GM19043 (cell line): ENCODE measurements at regions not wholly inside any gene's neighbourhood (a gene's known extent, or its start where the extent isn't known, plus 50 kb on each side); places are given as distances from the start of the nearest gene placed in this dataset.

Experiments used
- ATAC-seq: cut with Tn5 transposase; IDR thresholded peaks from one replicate; pipeline ENCODE4 v1.9.1; 2021; ENCODE audit warnings: low read depth; ENCODE audit not compliant: unreplicated experiment

GRCh38 chr9:87307848-87308247, 189.8 kb upstream of the DAPK1 start:
- no peak for ATAC-seq

- no peak for ATAC-seq
Observed at GRCh38 chr9:87309236-87309635, 188.4 kb upstream of the DAPK1 start.

GRCh38 chr9:87310827-87311523, 186.7 kb upstream of the DAPK1 start:
- no peak for ATAC-seq

GRCh38 chr9:87319656-87320055, 178.0 kb upstream of the DAPK1 start:
- no peak for ATAC-seq

- no peak for ATAC-seq
Observed at GRCh38 chr9:87320146-87320884, 177.4 kb upstream of the DAPK1 start.

DNA sequence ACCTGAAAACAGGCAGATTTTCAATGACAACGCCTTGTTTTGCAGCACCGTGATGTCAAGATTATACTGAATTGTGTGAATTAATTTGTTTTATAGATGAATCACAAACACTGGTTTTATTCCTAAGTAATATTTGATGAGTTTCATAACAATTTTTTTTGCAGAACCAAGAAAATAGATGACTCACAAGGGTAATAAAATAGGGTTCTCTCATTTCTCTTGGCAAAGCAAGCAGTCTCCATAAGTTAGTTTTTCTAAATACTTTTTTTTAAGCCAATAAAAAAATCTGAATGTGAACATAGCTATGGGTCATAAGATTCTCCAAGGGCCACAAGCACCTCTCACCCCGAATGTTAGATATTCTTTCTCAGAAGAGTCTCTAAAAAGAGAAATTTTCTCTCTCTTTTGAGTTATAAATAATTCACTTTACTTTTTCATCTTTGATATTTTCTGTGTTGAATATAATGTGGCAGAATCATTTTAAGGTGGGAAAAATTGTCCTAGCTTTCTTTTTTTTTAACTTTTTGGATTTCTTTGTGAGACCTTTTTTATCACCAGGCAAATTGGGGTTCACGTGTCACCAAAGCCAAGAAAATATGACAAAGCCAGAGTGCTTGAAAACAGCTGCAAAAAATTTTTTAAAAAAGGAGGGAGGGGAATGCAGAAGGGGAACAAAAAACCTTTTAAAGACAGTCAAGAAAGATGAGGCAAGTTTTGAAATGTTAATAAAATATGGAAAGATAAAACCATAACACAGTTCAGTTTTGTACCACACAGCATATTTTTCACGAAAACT, 174.6 kb upstream of the DAPK1 start:
- no peak for ATAC-seq

GRCh38 chr9:87323928-87324327, 173.7 kb upstream of the DAPK1 start:
- ATAC-seq: no peak

- no peak for ATAC-seq
Observed at GRCh38 chr9:87324613-87325194, 173.0 kb upstream of the DAPK1 start.

GRCh38 chr9:87327575-87328125, 170.0 kb upstream of the DAPK1 start:
- ATAC-seq: no peak

DNA sequence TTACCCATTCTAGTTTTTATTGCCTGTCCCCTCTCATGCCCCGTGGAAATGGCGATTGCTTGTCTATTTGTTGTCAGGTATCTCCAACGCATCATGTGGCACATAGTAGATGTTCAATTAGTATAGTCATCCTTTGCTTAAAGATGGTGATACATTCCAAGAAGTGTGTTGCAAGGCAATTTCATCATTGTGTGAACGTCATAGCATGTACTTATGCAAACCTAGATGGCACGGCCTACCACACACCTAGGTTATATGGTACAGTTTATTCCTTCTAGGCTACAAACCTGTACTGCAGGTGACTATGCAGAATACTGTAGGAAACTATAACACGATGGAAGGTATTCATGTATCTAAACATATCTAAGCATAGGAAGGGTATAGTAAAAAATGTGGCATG, 163.9 kb upstream of the DAPK1 start:
- ATAC-seq: no peak

DNA sequence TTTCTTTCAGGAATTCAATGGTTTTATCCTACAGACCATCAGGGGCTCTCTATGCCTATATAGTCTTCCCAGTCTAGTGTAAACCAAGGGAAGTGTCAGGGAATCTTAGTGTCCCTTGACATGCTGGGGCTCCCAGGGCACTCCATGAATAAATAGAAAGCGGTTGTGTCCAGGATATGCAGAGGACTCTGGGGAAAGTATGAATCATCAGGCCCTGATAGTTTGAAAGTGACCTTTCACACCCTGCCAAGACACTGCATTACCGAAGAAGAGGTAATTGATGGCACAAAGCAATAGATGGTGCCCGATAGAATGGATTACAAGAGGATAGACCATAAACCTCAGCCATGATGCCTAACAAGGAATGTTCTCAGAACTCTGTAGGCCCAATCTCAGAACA, 163.3 kb upstream of the DAPK1 start:
- ATAC-seq: no peak

DNA sequence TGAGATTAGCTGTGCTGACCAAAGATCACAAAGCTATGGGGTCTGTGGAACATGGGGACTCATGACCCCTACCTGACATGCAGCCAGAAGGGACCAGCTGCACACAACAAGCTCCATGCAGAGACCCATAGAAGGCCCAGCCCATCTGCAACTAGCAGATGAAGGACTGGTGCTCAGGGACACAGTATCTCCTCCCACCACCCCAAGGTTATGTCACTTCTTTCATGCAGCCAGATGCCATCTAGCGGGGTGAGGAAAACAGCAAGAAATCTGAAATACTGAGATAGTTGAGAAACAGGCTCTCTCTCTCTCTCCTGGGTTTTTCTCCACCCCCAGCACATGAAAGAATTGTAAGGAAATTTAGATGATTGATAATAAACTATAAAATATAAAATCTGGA, 161.3 kb upstream of the DAPK1 start:
- ATAC-seq: no peak

DNA sequence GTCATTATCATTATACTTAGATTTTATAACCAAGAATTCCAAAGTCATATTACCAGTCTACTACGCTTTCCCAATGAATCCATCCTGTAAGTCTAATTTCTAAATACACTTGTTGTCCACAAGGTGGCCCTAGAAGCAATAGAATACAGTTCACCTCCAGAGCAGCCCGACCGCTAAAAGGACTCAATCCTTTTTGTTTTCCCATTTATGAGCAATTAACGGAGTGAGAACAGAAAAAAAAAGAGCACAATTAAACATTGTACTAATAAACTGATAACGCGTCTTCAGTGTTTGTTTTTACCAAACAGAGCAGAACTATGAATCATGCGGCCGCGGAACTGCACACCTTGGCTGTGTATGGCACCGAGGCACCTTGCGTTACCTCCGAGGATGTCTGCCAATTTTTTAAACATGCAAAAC, 160.7 kb upstream of the DAPK1 start:
- no peak for ATAC-seq

DNA sequence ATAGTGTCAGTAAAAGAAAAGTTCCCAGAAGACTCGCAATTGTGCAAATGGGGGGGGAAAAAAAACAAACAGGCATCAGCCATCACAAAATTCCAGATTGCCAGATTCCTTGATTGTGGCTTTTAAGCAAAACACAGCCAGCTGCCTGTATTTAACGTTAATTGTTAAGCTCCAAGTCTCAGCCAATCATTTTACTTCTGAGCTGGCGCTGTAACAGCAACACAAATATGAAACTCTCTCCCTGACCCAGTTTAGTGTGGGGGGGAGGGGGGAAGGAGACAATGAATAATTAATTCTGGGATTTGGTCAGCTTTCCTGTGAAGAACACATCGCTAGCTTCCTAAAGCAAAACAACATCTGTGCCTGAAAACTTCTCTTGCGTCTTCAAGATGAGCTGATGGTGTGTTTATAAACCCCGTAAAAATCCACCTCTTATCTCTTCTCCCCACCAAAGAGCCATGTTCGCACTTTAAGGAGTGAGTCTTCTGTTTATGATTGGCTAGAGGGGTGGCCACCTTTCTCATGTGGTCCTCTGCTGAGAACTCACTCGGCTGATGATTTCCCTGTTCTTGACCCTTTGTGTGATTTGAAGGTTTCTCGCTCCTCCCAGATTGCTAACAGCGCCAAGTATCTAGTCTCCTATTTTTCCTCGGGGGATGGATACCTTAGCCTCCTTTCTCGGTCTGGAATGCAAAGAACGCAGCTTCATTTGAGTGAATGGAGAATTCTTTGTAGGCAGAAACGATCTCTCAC, 160.2 kb upstream of the DAPK1 start:
- ATAC-seq: no peak

DNA sequence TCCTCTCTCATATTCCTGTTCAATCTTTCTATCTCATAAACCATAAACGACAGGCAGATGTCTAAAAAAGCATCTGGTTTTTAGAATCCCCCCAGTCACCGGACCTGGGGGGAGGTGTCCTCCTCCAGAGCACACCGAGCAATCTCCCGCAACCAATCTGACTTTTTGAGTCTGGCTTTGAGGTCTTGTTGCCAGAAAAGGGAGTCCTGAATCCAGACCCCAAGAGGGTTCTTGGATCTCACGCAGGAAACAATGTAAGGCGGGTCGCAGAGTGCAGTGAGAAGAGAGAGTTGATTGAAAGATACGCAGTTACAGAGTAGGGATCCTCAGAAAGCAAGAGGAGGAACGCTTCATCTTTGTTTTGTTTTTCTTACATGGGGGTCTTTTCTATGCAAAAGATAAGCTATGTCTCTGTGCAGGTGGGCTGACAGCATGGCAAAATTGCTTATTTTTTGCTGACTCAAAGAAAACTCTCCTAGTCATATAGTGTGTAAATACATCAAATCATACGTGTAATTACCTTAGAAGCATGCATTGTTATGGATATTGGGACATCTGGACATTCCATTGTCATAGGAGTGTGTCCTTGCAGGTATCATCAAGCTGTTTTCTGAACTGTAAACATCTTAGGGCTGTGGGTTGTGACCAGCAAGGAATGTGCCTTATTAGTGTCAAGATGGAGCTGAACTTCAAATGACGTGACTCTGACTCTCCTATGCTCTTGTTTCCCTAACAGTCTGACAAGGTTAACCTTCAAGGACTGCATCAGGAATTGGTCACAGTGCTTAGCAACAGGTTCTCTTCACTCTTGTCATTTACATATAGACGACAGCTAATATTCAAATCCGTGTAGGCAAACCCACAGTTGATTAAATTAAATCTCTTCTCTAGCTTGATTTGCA, 159.3 kb upstream of the DAPK1 start:
- no peak for ATAC-seq

- ATAC-seq: no peak
Observed at GRCh38 chr9:87340391-87340790, 157.3 kb upstream of the DAPK1 start.

DNA sequence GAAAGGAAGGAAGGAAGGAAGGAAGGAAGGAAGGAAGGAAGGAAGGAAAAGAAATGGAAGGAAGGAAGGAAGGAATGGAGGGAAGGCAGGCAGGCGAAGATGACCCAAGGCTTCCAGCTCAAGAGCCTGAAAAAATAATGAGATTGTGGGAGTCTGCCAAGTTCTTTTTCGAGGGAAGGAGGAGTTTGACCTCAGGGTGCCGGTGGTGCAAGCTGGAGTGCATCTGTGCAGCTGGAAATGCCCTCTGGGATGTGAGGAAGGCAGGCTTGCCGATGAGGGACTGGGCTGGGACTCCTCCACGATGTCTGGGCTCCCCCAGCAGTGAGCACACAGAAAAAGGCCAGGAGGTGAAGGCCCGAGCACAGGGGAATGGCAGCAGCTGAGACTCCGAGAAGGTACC, 154.9 kb upstream of the DAPK1 start:
- no peak for ATAC-seq

DNA sequence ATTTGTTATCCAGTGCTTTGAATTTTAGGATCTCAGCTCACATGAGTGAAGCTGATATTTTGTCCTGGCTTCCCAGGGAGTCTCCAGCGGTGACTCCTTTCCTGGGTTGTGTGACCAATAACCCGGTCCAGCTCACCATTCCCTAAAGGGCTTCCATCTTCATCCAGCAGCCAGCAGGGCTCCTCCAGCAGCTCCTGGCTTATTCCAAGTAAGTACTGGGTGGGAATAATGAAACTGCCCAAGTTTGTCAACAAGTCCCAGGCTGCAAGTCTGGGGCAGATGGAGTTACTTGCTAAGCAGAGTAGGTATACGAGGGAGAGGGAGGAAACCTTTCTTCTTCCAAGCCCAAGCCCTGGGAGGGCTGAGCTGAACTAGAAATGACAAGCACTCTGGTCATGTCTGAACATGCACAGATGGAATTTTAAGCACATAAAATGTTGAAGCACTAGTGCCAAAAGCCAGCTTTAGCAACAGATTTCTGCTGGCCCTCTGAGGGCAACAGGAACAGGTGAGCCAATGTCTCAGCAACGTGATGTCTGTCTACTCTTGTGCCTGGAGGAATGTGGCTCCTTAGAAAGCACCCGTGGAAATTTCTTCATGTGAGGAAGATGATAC, 153.7 kb upstream of the DAPK1 start:
- ATAC-seq: no peak
